Smooth muscle cell of the brain vasculature (primary cell): ENCODE measurements at regions not wholly inside any gene's neighbourhood (a gene's known extent, or its start where the extent isn't known, plus 50 kb on each side); places are given as distances from the start of the nearest gene placed in this dataset.

Experiments
- DNase-seq: peaks from one replicate; pipeline ENCODE4 v3.0.0-alpha.2; 2012; ENCODE audit warnings: low read depth, low spot score

DNA sequence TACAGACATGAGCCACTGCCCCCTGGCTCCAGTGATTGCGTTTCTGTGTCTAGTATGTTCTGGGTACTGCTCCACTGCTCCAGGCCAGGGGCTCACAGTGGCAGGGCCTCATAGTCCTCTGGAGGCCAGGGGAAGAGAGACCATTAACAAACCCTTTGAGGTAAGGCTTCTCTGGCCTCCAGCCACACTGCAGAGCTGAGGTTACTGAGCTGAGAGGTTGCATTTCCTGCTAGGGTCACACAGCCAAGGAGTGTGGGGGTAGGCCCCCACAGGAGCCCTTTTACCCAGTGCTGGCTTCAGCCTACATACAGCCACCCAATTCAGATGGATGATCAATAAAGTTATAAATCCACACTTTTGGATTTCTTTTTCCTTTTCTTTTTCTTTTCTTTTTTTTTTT, 50.4 kb upstream of the DLX4 start:
- no peak for DNase-seq
